ENCODE measurements at regions not wholly inside any gene's neighbourhood (a gene's known extent, or its start where the extent isn't known, plus 50 kb on each side); places are given as distances from the start of the nearest gene placed in this dataset.

- TF ChIP-seq CTCF (IDR thresholded peaks at IDR 0.05; ENCODE audit: insufficient read depth, low read length) (no peak), POLR2AphosphoS5 (IDR thresholded peaks at IDR 0.05; ENCODE audit: low read depth) (no peak), REST (IDR thresholded peaks at IDR 0.05; ENCODE audit: insufficient replicate concordance, low read depth) (no peak), GABPA (IDR thresholded peaks at IDR 0.05; ENCODE audit: low read depth) (no peak), SPI1 (IDR thresholded peaks at IDR 0.05; ENCODE audit: borderline replicate concordance, low read depth) (no peak)
Measured at GRCh38 chr17:55620023-55620422, 102.6 kb downstream of the TMEM100 start.
